Fibroblast of skin of right biceps (primary cell): ENCODE measurements at regions not wholly inside any gene's neighbourhood (a gene's known extent, or its start where the extent isn't known, plus 50 kb on each side); places are given as distances from the start of the nearest gene placed in this dataset.

Experiments used
- DNase-seq: peaks from one replicate; pipeline ENCODE4 v3.0.0-alpha.2; 2013

- peak; percentile 61 for DNase-seq
Measured at GRCh38 chr11:103530257-103530656, 421.0 kb downstream of the DYNC2H1 start.

- DNase-seq, result peak; percentile 91
Measured at GRCh38 chr11:103532133-103532788, 423.0 kb downstream of the DYNC2H1 start.

DNA sequence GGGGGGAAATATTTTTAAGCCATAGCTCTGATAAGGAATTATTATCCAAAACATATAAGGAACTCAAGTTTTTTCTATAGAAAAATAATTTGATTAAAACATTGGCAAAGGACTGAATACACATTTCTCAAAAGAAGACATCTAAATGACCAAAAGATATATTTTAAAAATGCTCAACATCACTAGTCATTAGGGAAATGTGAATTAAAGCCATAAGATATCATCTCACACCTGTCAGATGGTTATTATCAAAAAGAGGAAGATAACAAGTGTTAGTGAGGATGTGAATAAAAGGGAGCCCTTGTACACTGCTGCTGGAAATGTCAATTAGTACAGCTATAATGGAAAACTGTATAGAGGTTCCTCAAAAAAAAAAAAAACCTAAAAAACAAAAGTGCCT is 425.0 kb downstream of the DYNC2H1 start:
- DNase-seq, result no peak

GRCh38 chr11:103534959-103535358 is 425.7 kb downstream of the DYNC2H1 start:
- DNase-seq, result no peak

GRCh38 chr11:103536335-103536722 is 427.1 kb downstream of the DYNC2H1 start:
- no peak for DNase-seq

DNA sequence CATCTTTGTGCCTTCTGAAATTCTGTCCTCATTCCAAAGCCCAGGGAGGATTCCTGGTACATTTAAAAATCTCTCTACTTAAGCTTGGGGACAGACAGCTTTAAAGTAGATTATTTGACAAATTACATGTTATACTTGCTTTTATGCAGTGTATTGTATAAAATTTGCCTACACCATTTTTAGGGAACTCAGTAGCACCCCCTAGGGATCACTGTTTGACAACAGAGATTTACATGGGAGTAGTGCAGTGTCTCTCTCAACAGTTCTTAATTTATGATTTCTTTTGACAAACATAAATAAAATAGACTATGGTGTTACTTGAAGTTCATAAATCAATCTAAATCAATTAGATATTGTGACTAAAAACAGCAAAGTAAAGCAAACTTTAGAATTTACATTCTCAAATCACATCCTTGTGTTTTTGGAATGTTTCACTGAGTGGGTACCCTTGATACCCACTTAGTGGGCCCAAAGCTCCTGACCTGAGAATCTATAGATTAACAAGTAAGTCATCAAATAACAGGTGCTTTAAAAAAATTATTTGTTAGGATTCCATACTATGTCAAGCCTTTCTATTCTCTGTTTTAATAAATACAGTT is 428.8 kb downstream of the DYNC2H1 start:
- peak; percentile 55 for DNase-seq

DNA sequence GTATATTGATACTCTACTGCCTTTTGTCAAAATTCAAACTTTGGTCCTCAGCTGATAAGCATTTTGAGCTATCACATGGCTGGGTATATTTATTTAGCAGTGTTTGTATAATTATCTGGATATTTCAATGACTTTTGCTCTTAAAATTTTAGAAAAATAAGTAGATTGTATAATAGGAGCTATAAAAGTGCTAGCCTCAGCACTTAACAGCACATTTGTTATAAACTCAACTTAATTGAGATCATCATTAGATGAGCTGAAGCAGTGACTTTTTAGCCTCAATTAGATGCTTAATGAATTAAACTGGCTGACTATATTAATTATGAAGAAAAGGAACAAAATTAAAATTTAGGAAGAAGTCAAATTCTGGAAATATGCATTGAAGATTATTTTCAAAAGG is 429.9 kb downstream of the DYNC2H1 start:
- DNase-seq, result no peak

- DNase-seq, result no peak
Measured at GRCh38 chr11:103541186-103541795, 432.1 kb downstream of the DYNC2H1 start.

GRCh38 chr11:103542851-103543250 is 433.6 kb downstream of the DYNC2H1 start:
- DNase-seq, result no peak

GRCh38 chr11:103543456-103543855 is 434.2 kb downstream of the DYNC2H1 start:
- no peak for DNase-seq

- DNase-seq, result no peak
Measured at GRCh38 chr11:103544874-103545273, 435.6 kb downstream of the DYNC2H1 start.

DNA sequence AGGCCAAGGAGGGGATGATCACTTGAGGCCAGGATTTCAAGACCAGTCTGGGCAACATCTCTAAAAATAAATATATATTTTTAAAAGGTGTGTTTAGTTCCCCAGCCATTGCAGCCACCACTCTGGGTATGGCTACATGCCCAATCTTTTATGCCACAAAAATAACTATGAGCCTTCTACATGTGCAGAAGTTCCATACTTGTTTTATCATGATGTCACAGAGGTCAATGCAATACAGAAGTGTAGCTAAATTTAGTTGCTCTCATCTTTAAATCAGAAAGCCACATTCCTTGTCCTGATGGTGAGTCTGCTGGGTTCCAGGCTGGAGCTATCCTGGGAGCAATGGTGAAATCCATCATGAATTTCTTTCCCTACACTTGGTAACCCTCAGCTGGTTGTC is 436.3 kb downstream of the DYNC2H1 start:
- DNase-seq, result no peak

DNA sequence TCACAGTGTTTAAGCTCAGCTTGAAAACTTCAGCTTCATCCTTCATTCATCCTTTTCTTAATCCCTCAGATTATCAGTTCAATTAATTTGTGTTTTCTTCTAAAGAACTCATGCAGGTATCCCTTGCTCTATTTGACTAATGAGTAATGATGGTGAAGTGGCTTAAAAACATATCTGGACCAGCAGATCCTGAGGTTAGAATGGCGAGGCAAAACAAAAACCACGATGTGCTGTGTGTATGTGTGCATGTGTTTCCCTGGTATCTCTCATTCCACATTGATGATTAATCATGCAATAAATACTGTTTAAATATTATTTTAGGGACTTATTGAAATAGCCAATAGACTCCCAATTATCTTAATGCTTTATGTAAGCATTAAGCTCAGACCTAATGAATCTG is 437.0 kb downstream of the DYNC2H1 start:
- peak; percentile 63 for DNase-seq

GRCh38 chr11:103547024-103547423 is 437.8 kb downstream of the DYNC2H1 start:
- DNase-seq, result no peak

DNA sequence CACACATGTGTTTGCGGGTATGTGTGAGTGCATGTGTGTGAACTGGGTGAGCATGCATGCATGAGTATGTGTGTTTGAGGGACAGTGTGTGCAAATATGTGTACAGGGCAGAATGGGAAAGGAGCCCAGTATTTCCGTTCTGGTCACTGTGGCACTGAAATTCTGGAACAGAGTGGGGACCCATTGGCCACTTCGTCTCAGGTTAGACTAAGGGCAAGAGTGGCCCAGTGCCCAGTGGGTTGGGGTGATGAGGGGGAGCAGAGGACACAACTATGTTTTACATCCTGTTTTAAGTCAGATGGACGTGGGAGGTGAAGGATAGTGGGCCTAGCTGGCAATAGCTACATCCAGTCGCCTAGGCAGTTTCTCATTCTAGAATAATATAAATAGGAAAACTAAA is 438.5 kb downstream of the DYNC2H1 start:
- no peak for DNase-seq

DNA sequence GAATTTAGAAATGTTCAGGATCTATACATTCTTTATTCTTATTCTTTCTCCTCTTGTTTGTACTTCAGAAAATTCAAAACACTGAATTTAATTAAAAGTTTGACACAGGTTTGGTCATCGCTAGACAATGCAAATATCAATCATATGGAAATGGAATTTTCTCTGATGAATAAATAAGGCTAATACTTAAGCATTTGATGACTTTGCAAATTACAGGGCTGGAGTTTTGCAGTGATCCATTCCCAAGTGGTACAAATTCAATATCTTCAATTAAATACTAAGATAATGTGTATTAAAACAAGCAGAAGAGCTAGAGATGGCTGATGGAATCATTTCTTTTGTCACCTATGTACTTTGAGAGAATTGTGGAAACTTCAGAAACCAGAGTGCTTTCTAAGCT is 439.6 kb downstream of the DYNC2H1 start:
- no peak for DNase-seq

DNA sequence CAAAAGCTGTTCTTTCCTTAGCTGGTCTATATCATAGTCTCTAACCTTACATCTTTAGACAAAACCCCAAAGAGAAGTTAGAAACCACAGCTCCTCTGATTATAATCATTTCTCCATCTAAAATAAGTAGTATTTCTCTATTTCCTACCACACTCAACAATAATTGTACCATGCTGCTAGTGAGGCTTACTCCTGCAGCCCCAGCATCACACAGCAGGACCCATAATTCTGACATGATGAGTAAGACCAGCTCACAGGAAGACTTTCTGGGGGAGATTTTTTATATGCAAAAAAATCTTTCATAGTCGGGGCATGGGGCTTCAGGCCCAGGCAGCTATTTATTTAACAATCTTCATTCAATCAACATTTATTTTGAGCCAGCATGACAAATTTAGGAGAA is 441.6 kb downstream of the DYNC2H1 start:
- DNase-seq, result peak; percentile 37

DNA sequence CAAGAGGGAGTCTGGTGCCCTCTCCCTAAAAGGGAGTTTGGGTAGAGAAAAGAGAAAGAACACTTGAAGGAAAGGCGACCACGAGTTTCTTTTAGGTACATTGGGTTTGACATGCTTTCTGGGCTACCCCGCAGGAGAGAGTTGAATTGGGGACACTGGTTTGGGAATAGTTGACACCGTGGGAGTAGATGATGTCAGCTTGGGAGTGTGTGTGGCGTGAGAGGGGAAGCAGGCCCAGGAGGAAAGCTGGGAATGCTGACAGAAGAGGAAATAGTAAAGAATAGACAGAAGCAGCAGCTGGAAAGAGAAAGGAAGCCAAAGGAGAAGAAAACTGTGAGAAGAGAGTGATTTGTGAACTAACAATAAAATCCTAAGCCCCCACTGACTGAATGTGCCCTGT is 442.9 kb downstream of the DYNC2H1 start:
- no peak for DNase-seq

DNA sequence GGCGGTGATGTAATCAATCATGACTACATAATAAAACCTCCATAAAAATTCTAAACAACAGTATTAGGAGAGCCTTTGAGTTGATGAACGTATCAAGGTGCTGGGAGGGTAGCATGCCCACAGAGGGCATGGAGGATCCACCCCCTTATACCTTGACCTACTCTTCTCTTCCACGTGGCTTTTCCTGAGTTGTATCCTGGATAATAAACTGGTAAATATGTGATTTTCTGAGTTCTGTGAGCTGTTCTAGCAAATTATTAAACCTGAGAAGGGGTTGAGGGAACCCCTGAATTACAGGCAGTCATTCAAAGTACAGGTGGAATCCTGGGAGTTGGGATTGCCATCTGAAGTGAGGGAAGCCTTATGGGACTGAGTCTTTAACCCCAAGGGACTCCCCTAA is 446.9 kb downstream of the DYNC2H1 start:
- DNase-seq, result no peak

- no peak for DNase-seq
Measured at GRCh38 chr11:103566116-103566515, 456.9 kb downstream of the DYNC2H1 start.

GRCh38 chr11:103581760-103582159 is 454.7 kb upstream of the DDI1 start:
- DNase-seq, result no peak

GRCh38 chr11:103582351-103582909 is 454.0 kb upstream of the DDI1 start:
- peak; percentile 9 for DNase-seq

- no peak for DNase-seq
Measured at GRCh38 chr11:103584021-103584420, 452.4 kb upstream of the DDI1 start.

- no peak for DNase-seq
Measured at GRCh38 chr11:103584720-103585119, 451.7 kb upstream of the DDI1 start.
